Neural crest cell (in vitro differentiated cells): ENCODE measurements at regions not wholly inside any gene's neighbourhood (a gene's known extent, or its start where the extent isn't known, plus 50 kb on each side); places are given as distances from the start of the nearest gene placed in this dataset.
"Not testable (repeated sequence)": the region's sequence is repeated elsewhere in the genome, so short reads cannot be mapped to it uniquely, and the experiment has no call there.

Experiments
- DNase-seq: peaks from one replicate; pipeline ENCODE4 v3.0.0; 2021; ENCODE audit warnings: low read depth, mixed read lengths, low spot score
- H3K27ac Mint-ChIP-seq: one replicate; pipeline ENCODE4 v1.8.0; 2021; ENCODE audit warnings: mild to moderate bottlenecking, mixed read lengths; ENCODE audit not compliant: unreplicated experiment
- H3K27me3 Mint-ChIP-seq: 2 replicates; pipeline ENCODE4 v1.8.0; 2021; ENCODE audit warnings: low read depth, mild to moderate bottlenecking, mixed read lengths
- H3K36me3 Mint-ChIP-seq: 2 replicates; pipeline ENCODE4 v1.8.0; 2021; ENCODE audit warnings: low read depth, mild to moderate bottlenecking, mixed read lengths
- H3K4me1 Mint-ChIP-seq: 2 replicates; pipeline ENCODE4 v1.8.0; 2021; ENCODE audit warnings: mixed read lengths
- H3K4me3 Mint-ChIP-seq: one replicate; pipeline ENCODE4 v1.8.0; 2021; ENCODE audit warnings: mild to moderate bottlenecking, mixed read lengths
- H3K9me3 Mint-ChIP-seq: 2 replicates; pipeline ENCODE4 v1.8.0; 2021; ENCODE audit warnings: mixed read lengths
- CTCF ChIP-seq: fragments of 200-600 bp; sonication (generic); conservative IDR thresholded peaks from 2 replicates; pipeline ENCODE4 v1.5.0; 2021; ENCODE audit warnings: antibody characterized with exemption, mild to moderate bottlenecking

GRCh38 chr1:117314951-117315350, 52.3 kb upstream of the MAN1A2 start:
- peaks cover 11% of the 10 kb centered on the region for H3K9me3 Mint-ChIP-seq
- not testable (repeated sequence) for DNase-seq, H3K4me1 Mint-ChIP-seq, H3K27ac Mint-ChIP-seq, H3K27me3 Mint-ChIP-seq, H3K4me3 Mint-ChIP-seq, H3K36me3 Mint-ChIP-seq

- no peak for DNase-seq
- H3K4me1 Mint-ChIP-seq: no peaks in the 10 kb centered on the region
- no peaks in the 10 kb centered on the region for H3K27me3 Mint-ChIP-seq
- no peaks in the 10 kb centered on the region for H3K36me3 Mint-ChIP-seq
- H3K9me3 Mint-ChIP-seq: peaks cover 11% of the 10 kb centered on the region
- no peak overlapping the region for H3K4me3 Mint-ChIP-seq
- no peak overlapping the region for H3K27ac Mint-ChIP-seq
- TF ChIP-seq CTCF: no peak
Measured at GRCh38 chr1:117313555-117313954, 53.7 kb upstream of the MAN1A2 start.

GRCh38 chr1:117312453-117313138, 54.7 kb upstream of the MAN1A2 start:
- no peaks in the 10 kb centered on the region for H3K36me3 Mint-ChIP-seq
- H3K9me3 Mint-ChIP-seq: peaks cover 6% of the 10 kb centered on the region
- H3K4me1 Mint-ChIP-seq: no peaks in the 10 kb centered on the region
- DNase-seq: no peak
- H3K4me3 Mint-ChIP-seq: no peak overlapping the region
- H3K27ac Mint-ChIP-seq: no peak overlapping the region
- no peaks in the 10 kb centered on the region for H3K27me3 Mint-ChIP-seq
- TF ChIP-seq CTCF: peak; percentile 39

GRCh38 chr1:117308311-117308916, 58.8 kb upstream of the MAN1A2 start:
- no peaks in the 10 kb centered on the region for H3K36me3 Mint-ChIP-seq
- TF ChIP-seq CTCF: no peak
- H3K9me3 Mint-ChIP-seq: peaks cover 3% of the 10 kb centered on the region
- no peak for DNase-seq
- H3K27me3 Mint-ChIP-seq: no peaks in the 10 kb centered on the region
- H3K4me1 Mint-ChIP-seq: no peaks in the 10 kb centered on the region
- H3K4me3 Mint-ChIP-seq: no peak overlapping the region
- H3K27ac Mint-ChIP-seq: no peak overlapping the region

- H3K4me1 Mint-ChIP-seq: no peaks in the 10 kb centered on the region
- no peak overlapping the region for H3K27ac Mint-ChIP-seq
- H3K9me3 Mint-ChIP-seq: peaks cover 3% of the 10 kb centered on the region
- TF ChIP-seq CTCF: no peak
- H3K4me3 Mint-ChIP-seq: no peak overlapping the region
- H3K36me3 Mint-ChIP-seq: no peaks in the 10 kb centered on the region
- no peak for DNase-seq
- H3K27me3 Mint-ChIP-seq: no peaks in the 10 kb centered on the region
Measured at GRCh38 chr1:117301901-117302300, 65.3 kb upstream of the MAN1A2 start.

GRCh38 chr1:117300183-117300582, 67.1 kb upstream of the MAN1A2 start:
- not testable (repeated sequence) for H3K27me3 Mint-ChIP-seq, H3K27ac Mint-ChIP-seq, H3K9me3 Mint-ChIP-seq, DNase-seq, H3K36me3 Mint-ChIP-seq, H3K4me3 Mint-ChIP-seq, H3K4me1 Mint-ChIP-seq
